Activated B cell treated with CpG ODN at 0.5 μM for 24 hours (primary cell): ENCODE measurements at regions not wholly inside any gene's neighbourhood (a gene's known extent, or its start where the extent isn't known, plus 50 kb on each side); places are given as distances from the start of the nearest gene placed in this dataset.

Source experiments
- ATAC-seq: fragments of 200-7000 bp; cut with Tn5 transposase; one replicate; pipeline ENCODE4 v1.10.0; 2021; ENCODE audit warnings: low read depth, mild to moderate bottlenecking, moderate library complexity
- CTCF ChIA-PET: fragments of 350-600 bp; sonication (Branson Sonifier 250); formaldehyde crosslinking; loops from one replicate; lab custom pipeline; 2021; ENCODE audit warnings: antibody characterized with exemption; lab: Charles Lee
- POLR2A ChIA-PET: fragments of 350-600 bp; sonication (Branson Sonifier 250); formaldehyde crosslinking; loops from one replicate; lab custom pipeline; 2021; ENCODE audit warnings: antibody characterized with exemption; lab: Charles Lee
- DNase-seq: peaks from one replicate; pipeline ENCODE4 v3.0.0; 2022
- H3K27ac Mint-ChIP-seq: one replicate; pipeline ENCODE4 v1.8.0; 2020; ENCODE audit warnings: mixed read lengths
- H3K27me3 Mint-ChIP-seq: one replicate; pipeline ENCODE4 v1.8.0; 2021; ENCODE audit warnings: mixed read lengths
- H3K36me3 Mint-ChIP-seq: one replicate; pipeline ENCODE4 v1.8.0; 2021; ENCODE audit warnings: low read depth, mixed read lengths
- H3K4me1 Mint-ChIP-seq: one replicate; pipeline ENCODE4 v1.8.0; 2021; ENCODE audit warnings: mixed read lengths
- H3K4me3 Mint-ChIP-seq: one replicate; pipeline ENCODE4 v1.8.0; 2020; ENCODE audit warnings: mild to moderate bottlenecking, mixed read lengths
- H3K9me3 Mint-ChIP-seq: one replicate; pipeline ENCODE4 v1.8.0; 2020; ENCODE audit warnings: mixed read lengths
- intact Hi-C: fragments of 100-400 bp; cut with micrococcal nuclease; formaldehyde crosslinking; loops from one replicate; pipeline ENCODE4 v1.15.1; 2024
- TF ChIP-seq, protein P1 (sequence below): fragments of 200-600 bp; IDR thresholded peaks from one replicate; pipeline ENCODE4 v1.8.0; 2022; ENCODE audit warnings: antibody characterized with exemption, mild to moderate bottlenecking

DNA sequence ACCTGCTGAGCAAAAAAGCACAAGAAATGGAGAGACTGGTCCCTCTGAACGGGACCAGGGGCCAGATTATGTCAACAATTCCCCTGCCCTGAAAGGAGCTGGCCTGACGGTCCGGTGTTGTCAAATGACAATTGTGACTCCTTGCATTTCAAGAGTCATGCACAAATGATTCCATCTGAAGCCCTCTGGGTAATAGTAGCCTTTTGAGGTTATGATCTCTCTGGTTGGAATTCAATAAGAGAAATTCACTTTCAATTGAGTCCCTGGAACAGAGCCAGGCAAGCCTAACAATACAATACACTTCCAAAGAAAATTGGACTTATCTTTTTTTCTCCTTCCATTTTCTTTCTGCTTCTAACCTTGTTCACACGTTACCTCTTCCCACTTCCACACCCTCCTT lies 116.9 kb downstream of the C1D start:
- peaks cover 7% of the 10 kb centered on the region for H3K27me3 Mint-ChIP-seq
- POLR2A ChIA-PET = no interaction called here

GRCh38 chr2:67948057-67948456 lies 114.7 kb downstream of the C1D start:
- Mint-ChIP-seq H3K9me3 (peaks cover 10% of the 10 kb centered on the region), H3K4me3 (no peak overlapping the region), H3K4me1 (peaks cover 3% of the 10 kb centered on the region), H3K27ac (no peak overlapping the region), H3K36me3 (no peaks in the 10 kb centered on the region), H3K27me3 (peaks cover 7% of the 10 kb centered on the region)
- DNase-seq (no peak), ATAC-seq (no peak)
- intact Hi-C loops = no loop called here
- POLR2A ChIA-PET = no interaction called here
- TF ChIP-seq, protein P1, sequence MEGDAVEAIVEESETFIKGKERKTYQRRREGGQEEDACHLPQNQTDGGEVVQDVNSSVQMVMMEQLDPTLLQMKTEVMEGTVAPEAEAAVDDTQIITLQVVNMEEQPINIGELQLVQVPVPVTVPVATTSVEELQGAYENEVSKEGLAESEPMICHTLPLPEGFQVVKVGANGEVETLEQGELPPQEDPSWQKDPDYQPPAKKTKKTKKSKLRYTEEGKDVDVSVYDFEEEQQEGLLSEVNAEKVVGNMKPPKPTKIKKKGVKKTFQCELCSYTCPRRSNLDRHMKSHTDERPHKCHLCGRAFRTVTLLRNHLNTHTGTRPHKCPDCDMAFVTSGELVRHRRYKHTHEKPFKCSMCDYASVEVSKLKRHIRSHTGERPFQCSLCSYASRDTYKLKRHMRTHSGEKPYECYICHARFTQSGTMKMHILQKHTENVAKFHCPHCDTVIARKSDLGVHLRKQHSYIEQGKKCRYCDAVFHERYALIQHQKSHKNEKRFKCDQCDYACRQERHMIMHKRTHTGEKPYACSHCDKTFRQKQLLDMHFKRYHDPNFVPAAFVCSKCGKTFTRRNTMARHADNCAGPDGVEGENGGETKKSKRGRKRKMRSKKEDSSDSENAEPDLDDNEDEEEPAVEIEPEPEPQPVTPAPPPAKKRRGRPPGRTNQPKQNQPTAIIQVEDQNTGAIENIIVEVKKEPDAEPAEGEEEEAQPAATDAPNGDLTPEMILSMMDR = no peak
- CTCF ChIA-PET = no interaction called here

More for the DNA sequence above, 116.9 kb downstream of the C1D start:
- H3K27ac Mint-ChIP-seq = no peak overlapping the region
- CTCF ChIA-PET = no interaction called here
- intact Hi-C loops = no loop called here
- ATAC-seq = no peak
- no peak for DNase-seq
- peaks cover 18% of the 10 kb centered on the region for H3K9me3 Mint-ChIP-seq
- H3K36me3 Mint-ChIP-seq = no peaks in the 10 kb centered on the region
- TF ChIP-seq, protein P1 = no peak
- no peak overlapping the region for H3K4me3 Mint-ChIP-seq
- peaks cover 2% of the 10 kb centered on the region for H3K4me1 Mint-ChIP-seq

GRCh38 chr2:67948506-67948905 lies 114.3 kb downstream of the C1D start:
- CTCF ChIA-PET = no interaction called here
- no peak for ATAC-seq
- POLR2A ChIA-PET = no interaction called here

DNA sequence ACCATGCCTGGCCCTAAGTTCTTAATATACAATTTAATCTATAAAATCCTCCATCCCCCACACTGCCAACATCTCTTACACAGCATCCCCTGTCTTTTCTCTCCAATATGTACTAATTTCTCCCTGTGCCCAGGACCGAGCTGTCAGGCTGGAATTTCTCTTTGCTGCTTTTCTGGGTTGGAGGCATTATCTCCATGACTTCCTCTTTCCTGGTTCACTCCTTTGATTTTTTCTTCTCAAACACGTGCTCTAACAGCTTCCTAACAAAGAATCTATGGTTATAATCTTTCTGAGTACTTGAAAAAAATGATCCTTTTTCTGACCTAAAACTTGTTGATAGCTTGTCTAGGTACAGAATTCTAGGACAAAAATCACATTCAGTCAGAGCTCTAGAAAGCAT lies 112.8 kb downstream of the C1D start:
- intact Hi-C loops = no loop called here
- Mint-ChIP-seq H3K4me1 (peaks cover 3% of the 10 kb centered on the region), H3K27me3 (peaks cover 5% of the 10 kb centered on the region), H3K27ac (no peak overlapping the region), H3K4me3 (no peak overlapping the region), H3K36me3 (no peaks in the 10 kb centered on the region), H3K9me3 (no peaks in the 10 kb centered on the region)
- ChIA-PET CTCF (interaction anchor here (1.1 kb wide), 1 partner anchor 13 kb away, joined by 5 read pairs; no protein-coding TSS in a partner anchor), POLR2A (no interaction called here)
- ATAC-seq = no peak
- DNase-seq = no peak
- TF ChIP-seq, protein P1 = no peak

More at GRCh38 chr2:67948506-67948905, 114.3 kb downstream of the C1D start:
- peaks cover 7% of the 10 kb centered on the region for H3K27me3 Mint-ChIP-seq
- TF ChIP-seq, protein P1 = no peak
- H3K4me1 Mint-ChIP-seq = peaks cover 3% of the 10 kb centered on the region
- no peak for DNase-seq
- H3K4me3 Mint-ChIP-seq = no peak overlapping the region
- H3K27ac Mint-ChIP-seq = no peak overlapping the region
- H3K9me3 Mint-ChIP-seq = peaks cover 5% of the 10 kb centered on the region
- H3K36me3 Mint-ChIP-seq = no peaks in the 10 kb centered on the region
- intact Hi-C loops = no loop called here

DNA sequence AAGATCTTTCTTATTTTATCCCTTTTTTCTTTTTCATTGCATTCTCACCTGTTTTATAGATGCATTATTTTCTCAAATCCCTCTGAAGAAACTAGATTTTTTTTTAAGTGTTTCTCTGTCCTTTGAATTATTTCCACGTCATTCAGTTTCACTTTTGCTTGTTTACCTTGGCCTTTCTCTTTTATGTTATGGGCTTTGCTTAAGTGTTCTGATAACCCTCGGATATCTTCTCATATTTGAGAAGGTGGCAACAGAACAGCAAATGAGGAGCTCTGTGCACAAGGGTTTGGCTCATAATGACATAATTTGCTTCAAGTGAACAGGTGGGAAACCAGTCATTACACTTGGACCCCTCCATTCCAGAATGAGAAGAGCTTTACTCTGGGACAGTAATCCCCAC lies 111.9 kb downstream of the C1D start:
- DNase-seq = no peak
- ChIA-PET CTCF (no interaction called here), POLR2A (no interaction called here)
- intact Hi-C loops = no loop called here
- Mint-ChIP-seq H3K27me3 (peaks cover 5% of the 10 kb centered on the region), H3K36me3 (no peaks in the 10 kb centered on the region), H3K9me3 (no peaks in the 10 kb centered on the region), H3K27ac (no peak overlapping the region), H3K4me3 (no peak overlapping the region), H3K4me1 (peaks cover 3% of the 10 kb centered on the region)
- TF ChIP-seq, protein P1 = no peak
- no peak for ATAC-seq
